GM12873 (cell line): ENCODE measurements at regions not wholly inside any gene's neighbourhood (a gene's known extent, or its start where the extent isn't known, plus 50 kb on each side); places are given as distances from the start of the nearest gene placed in this dataset.

Experiments
- CTCF ChIP-seq: IDR thresholded peaks from 2 replicates; pipeline ENCODE4 v1.5.1; 2012; ENCODE audit warnings: low read depth, mild to moderate bottlenecking, moderate library complexity, low read length, control low read depth; ENCODE audit not compliant: insufficient read depth; ENCODE audit errors: missing control alignments

- no peak for TF ChIP-seq CTCF
Observed at GRCh38 chr5:2574155-2574554, 177.3 kb downstream of the IRX2 start.

- TF ChIP-seq CTCF = no peak
Observed at GRCh38 chr5:2570586-2570985, 180.9 kb downstream of the IRX2 start.

- TF ChIP-seq CTCF = no peak
Observed at GRCh38 chr5:2569774-2570542, 181.5 kb downstream of the IRX2 start.

- no peak for TF ChIP-seq CTCF
Observed at GRCh38 chr5:2569176-2569575, 182.3 kb downstream of the IRX2 start.

- no peak for TF ChIP-seq CTCF
Observed at GRCh38 chr5:2566284-2566683, 185.2 kb downstream of the IRX2 start.

GRCh38 chr5:2565147-2565546, 186.3 kb downstream of the IRX2 start:
- TF ChIP-seq CTCF = no peak

GRCh38 chr5:2563046-2563445, 188.4 kb downstream of the IRX2 start:
- TF ChIP-seq CTCF = no peak
